Right renal cortex interstitium (tissue), 3 donors: ENCODE measurements at regions not wholly inside any gene's neighbourhood (a gene's known extent, or its start where the extent isn't known, plus 50 kb on each side); places are given as distances from the start of the nearest gene placed in this dataset.

Source experiments
- DNase-seq, 3 donors: peaks; one replicate each; pipeline ENCODE4 v3.0.0-alpha.2; 2013; ENCODE audit warnings: low read depth in 3 of 3, low spot score in 2 of 3

DNA sequence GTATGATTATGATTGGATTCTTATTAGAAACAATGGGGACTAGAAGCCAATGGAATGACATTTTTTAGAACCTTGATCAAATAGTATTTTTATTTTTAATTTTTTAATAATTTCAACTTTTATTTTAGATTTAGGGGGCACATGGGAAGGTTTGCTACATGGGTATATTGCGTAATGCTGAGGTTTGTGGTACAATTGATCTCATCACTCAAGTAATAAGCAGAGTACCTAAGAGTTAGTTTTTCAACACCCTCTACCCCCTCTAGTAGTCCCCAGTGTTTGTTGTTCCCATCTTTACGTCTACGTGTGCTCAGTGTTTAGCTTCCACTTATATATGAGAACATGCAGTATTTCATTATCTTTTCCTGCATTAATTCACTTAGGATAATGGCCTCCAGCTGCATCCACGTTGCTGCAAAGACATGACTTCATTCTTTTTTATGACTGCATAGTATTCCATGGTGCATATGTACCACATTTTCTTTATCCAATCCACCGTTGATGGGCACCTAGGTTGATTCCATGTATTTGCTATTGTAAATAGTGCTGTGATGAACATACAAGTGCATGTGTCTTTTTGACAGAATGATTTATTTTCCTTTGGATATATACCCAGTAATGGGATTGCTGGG lies 281.1 kb upstream of the MAN1A1 start:
- no peak for DNase-seq

DNA sequence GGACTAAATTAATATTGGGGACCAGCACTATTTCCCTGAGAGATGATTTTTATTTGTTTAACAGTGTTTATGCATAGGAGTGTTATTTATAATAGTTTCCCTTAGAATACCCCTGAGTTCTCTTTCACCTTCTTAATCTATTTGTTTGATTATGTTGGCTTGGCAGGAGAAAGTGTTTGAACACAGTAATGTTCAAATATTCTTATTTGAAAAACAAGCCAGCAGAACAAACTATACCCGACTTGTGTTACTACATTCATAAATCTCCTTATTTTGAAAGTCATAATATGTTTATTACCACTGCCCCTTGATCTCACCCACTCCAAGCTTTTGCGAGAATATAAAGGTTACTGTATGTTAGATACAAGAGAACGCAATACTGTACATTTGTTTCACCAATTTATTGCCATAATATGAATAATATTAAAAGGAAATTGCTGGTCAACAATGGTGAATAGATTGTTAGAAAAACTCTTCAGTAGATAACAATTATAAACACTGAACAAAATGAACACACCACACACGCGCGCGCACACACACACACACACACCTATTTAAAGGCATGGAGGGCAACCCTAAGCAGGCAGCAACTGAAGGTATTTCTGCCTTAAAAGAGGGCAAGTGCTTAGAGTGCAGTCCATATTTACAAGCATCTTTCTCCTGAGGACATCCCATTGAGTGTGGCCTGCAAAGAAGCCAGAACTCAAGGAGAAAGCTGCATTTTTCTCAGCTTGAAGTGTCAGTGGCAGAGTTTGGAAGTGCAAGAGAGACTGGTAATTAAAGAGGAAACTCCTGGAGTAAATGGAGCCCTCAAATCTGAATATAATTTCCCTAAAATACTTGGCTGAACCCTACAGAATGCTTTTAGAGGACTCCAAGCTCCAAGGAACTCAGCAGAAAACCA lies 279.4 kb upstream of the MAN1A1 start:
- DNase-seq = no peak

DNA sequence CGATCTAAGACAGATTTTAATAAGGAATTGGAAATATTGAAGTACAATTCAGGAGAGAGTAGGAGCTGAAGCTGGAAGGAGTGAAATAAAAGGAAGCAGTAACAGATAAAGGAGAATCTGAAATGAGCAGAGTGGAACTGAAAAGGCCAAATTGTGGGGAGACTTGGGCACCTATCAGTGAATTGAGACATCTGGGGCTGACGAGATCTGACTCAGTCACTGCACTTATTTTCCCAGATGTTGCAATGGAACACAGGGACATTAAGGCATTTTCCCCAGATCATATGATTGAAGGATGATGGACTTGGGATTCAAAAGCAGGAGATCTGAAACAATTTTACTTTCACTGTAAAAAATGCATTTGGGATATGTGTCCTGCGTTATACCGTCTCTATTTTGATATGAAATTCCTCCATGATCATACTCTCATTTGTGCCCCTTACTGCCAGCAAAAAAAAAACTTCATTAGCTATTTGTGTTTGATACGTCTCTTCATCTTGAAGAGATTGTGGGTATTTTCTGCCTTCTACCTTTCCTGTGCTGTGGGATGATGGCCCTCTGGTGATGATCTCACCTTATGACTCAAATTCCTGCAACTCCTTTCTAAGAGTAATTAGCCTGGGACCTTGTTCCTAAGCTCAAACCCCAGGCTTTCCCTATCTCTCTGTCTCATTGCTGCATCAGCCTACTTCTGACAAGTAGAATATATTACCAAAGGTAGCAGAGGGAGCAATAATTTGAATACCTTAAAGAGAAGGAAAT lies 278.5 kb upstream of the MAN1A1 start:
- no peak for DNase-seq

DNA sequence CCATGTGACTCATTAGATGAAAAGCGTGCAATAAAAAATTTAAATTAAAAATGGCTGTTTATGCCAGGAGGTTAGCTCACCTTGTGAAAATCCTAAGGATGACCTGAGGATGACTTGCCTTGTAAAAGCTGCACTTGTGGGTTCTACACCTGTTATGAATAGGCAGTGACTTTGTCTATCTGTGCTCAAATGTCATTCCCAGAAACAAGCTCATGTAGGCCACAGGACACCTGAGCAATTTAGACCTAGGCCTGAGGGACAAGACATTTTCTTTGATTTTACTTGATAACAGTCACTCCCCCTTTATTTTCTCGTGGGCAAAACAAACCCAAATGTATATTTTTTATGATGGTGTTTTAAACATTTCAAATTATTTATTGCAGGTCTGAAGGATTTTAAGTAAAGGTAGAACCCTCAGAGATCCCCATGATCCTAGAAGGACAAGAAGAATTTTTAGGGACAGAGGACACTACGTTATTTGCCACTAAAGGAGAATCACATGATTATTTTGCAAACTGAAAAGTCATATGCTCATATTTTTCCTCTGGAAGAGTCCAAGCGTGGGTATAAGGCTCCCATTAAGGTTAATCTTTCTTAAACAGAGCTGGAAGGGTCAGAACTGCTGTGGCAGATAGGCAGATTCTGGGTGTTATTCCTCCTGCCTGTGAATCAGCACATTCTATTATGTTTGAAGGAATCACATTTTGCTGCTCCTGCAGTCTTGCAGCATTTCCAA lies 277.5 kb upstream of the MAN1A1 start:
- no peak for DNase-seq

DNA sequence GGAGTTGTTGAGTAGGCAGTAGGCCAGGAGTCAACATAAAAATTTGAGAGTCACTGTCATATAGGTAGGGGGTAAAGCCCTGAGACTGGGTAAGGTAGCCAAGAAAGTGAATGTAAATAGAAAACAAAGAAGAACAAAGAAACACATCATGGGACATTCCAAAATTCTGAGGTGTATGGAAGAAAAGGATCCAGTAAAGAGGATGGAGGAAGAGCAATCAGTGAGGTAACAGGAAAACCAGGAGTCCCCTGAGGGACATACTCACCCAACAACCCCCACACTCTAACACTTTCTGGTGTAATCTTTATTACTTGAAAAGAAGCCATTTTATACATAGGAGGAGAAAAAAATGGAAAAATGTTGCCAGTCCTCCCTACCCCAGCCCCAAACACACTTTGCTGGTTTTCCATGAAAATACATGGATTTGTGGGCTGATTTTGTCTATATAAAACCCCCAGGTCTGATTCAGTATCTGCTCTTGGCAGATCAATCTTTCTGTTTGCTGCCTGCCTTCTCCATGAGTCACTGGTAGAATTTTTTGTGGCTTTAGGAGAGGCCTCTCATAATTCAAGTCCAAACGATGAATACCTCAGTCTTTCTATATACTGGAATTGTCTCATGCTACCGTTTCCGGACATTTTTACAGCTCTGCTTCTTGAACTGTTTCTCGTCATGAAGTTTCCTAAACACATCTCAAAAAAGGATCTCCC lies 271.4 kb upstream of the MAN1A1 start:
- DNase-seq = no peak

DNA sequence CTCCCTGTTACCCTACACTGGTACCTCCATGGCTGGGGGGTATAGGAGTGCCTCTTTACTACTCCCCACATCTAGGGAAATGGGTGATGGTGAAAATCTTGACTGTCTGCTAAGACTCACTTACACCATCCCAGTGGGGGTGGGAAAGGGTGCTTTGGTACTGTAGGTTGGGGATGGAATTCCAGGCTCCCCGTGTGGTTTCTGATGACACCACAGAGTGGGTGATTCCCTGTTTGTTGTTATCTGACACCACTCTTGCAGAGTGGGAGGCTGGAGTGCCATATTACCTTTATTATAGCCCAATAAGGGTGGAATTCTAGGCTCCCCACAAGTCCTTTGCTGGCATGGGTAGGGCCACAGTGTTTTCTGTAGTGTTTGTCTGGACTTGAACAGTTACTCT lies 264.6 kb upstream of the MAN1A1 start:
- no peak for DNase-seq

DNA sequence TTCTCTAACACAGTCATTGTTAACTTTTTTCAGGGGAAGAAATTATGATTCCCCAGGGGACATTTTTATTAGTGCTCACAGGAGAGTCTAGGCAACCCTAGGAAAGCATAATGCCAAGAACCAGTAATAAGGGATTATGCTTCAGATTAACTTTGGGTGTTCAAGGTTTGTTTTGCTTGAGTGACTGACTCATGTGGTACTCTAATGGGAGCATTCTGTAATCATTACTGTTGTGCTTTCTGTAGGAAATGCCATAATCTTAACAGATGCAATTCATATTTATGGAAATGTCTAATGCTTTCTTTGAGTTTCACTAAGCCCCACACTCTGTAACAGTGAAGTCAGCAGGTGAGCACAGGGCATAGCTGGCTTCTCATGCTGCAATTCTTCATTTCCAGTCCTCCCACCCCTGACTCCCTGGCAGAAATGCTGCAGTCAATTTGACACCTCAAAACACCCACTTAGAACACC lies 263.4 kb upstream of the MAN1A1 start:
- no peak for DNase-seq

DNA sequence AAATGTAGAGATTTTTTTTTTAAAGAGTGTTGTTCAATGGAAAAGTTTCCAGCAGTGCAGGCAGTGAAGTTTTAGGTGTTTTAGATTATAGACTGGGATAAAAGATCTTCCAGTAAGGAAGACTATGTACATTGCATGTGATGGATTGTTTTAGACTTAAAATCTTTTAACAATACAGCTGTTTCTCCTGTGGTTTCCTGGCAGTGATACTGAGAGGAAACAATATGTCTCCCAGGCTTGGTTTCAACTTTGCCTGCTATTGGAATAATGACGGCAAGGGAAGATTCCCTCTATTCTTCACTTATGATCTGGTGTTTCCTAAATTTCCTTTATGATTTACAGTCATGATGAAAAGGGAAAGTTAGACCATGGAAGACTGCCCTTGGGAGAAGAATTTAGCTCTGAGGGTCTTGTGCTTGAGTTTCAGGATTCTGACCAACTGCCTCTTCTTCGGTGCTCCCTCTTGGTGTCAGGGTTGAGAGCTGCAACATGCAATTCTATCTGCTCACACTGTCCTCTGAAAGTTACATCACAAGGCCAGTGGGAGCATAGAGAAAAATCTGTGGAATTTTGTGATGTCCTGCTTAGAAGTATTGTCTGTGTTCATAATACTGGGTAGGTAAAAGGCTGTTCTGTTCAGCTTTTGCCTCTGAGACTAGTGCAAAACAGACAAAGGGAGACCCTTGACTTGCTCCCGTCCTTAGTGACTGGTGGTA lies 262.8 kb upstream of the MAN1A1 start:
- no peak for DNase-seq

DNA sequence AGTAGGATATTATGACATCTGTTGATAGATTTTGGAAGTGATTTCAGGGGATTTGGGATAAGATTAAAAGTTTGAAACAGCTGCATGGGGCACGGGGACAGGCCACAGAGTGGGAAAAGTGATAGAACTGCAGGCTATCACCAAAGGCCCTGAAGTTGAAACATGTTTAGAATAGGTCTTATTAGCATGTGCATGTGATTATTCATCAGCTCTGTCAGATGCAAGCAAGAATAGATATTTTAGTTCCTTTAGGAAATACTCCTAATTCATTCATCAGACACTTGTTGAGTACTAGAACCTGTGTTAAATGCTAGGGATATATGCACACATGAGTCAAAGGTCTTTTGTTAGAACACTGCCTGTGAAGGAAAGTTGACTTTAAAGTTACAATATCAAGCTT lies 261.2 kb upstream of the MAN1A1 start:
- DNase-seq = no peak

DNA sequence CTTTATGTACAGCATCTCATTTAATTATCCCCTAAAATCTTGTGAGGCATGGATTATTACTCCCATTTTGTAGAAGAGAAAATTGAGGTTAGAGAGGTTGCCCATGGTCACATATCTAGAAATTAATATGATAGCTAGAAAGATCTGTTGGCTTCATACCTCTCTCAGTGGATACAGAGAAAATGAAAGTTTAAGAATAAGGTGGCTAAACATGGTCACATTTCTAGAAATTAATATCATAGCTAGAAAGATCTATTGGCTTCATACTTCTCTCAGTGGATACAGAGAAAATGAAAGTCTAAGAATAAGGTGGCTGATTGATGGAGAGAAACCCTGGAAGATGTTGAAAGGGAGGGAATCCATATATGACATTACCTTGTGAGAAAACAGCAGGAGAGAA lies 260.7 kb upstream of the MAN1A1 start:
- no peak for DNase-seq

DNA sequence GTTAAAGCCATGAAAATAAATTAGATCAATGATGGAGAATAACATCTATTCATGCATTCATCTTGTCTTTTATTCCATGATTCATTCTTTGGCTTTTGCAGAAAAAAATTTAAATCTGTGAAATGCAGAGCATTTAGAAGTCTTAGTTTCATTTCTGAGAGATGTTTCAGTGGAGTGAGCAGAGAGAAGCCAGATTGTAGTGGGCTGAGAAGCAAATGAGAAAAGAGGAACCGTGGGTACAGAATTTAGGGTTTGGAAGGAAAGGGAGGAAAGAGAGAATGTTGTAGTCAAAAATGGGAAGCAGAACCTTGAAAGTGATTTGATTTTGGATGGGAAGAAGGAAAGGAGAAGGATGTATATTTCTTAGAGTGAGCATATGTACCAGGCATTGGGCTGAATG lies 260.3 kb upstream of the MAN1A1 start:
- no peak for DNase-seq

DNA sequence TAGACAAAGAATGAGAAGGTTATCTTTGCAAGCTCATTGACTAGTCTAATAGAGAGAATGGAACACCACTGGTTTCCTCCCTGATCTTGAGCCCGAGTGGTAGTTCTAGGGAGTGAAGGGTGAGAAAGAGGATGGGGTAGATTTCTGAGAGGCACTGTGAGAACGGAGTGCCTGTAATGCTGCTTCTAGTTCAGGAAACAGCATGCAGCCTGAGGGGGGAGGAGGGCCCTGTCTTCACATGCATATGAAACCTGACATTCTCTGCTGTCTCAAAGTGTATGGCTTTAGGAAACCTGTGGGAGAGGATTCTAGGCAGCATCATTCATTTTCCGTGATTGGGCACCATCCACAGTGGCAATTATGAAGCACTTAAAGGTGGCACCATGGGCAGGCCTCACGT lies 259.4 kb upstream of the MAN1A1 start:
- no peak for DNase-seq

DNA sequence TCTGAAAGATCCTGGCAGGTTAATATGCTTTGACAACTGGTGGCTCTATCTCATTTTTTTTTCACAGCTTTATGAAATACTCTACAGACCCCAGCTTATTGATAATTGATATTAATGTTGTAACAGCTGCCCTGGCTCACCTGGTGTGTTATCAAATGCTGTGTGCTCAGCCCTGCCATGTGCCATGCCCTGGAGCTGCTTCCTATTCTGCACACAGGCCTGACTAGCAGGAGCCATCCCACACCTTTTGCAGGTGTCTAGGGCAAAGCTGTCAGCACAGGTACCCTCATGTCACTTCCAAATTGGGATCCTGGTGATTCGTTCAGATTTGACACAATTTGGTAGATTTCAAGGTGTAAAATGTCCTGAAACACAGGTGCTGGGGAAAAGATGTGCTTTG lies 254.6 kb upstream of the MAN1A1 start:
- no peak for DNase-seq

DNA sequence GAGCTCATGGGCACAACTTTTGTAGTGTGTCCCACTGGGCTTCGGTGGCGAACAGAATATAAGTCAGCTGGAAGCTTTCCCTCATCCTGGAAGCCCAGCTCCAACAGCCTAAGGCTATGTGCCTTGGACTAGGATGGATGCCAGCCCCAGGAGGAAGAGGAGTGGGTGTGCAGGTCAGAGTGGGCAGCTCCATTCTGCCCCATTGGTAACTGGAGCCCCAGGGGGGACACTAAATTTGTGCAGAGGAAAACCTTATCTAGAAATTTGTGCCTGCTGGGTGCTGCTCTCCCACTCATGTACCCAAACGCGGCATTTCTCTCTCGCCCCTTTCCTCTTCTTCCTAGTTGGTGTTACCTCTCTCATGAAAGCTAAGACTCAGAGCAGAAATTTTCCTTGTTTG lies 253.9 kb upstream of the MAN1A1 start:
- no peak for DNase-seq

DNA sequence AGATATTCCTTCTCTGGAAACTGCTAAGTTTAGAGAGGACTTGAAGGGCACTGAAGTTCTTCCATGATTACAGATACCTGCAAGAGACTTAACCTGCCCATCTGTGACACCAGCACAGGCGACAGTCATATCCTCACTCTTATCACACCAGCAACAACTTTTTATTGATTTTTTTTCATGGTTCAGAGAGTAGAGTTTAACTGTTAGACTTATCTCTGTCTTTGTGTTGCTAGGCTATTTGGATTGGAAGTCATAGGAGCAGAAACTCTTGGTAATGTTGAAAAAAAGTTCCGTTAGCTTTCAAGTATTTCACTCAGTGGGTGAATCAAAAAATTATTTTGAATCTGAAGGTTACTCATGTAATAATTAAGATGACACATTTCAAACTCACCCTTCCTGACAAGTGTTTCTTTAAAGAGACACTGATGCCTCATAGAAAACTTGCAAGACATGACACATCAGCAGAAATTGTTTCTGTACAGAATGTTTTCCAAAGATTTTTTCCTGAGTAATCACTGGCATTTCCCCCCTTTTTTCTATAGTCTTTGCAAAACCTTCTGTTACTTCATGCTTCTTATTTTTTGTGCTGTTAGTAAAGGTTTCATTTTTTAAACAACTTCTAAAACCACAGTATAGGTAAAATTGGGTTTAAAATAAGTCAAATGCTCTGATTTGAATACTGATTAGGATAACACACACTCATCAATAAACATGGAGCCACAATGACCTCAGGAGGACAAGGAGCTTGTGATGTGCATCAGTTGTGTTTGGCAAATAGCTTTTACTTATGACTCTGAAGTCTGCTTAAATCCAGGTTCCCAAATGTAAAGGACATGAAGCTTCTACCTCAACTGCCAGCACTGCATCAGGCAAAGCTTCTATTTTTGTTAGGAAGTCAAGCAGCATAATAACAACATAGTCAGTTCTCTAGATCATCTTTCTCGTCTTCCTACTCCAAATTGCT lies 252.9 kb upstream of the MAN1A1 start:
- DNase-seq = no peak

DNA sequence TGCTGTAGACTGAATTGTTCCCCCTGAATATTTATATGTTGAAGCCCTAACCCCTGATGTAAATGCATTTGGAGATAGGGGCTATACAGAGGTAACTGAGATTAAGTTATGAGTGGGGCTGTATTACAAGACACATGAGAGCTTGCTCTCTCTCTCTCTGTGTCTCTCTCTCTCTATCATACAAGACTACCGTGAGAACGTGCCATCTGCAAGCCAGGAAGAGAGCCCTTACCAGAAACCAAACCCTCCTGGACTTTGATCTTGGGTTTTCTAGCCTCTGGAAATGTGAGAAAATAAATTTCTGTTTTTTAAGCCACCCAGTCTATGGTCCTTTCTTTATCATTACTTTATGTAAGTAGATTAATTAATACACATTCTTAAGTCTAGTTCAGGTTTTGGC lies 249.3 kb upstream of the MAN1A1 start:
- no peak for DNase-seq

DNA sequence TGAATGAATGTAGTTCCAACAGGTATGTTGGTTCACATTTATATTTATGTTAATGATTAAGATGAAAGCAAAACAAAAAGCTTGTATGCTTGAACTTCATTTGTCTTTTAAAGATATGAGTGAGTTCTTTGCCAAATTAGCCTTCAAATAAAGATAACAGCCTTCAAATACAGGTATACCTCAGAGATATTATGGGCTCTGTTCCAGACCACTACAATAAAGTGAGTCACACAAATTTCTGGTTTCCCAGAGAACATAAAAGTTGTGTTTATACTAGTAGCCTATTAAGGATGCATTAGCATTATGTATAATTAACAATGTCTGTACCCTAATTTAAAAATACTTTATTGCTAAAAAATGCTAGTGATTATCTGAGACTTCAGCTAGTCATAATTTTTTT lies 245.3 kb upstream of the MAN1A1 start:
- no peak for DNase-seq

DNA sequence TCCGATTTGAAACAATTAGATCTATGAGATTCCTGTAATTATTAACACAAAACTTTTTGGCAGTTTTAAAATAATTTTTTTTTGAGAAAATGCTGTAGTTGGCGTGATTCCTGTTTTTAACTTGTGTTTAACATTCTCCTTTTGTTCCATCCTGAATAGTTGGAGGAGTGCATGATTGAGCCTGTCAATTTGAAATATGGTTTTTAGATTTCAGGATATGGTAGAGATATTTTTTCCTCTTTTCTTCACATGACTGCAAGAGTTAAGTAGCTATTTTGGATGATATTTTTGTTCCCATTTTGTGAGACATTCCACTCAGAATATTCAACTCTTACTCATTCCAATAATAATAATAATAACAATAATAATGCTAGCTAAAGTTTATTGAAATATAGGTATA lies 241.7 kb upstream of the MAN1A1 start:
- no peak for DNase-seq
